HEK293T (cell line): ENCODE measurements at regions not wholly inside any gene's neighbourhood (a gene's known extent, or its start where the extent isn't known, plus 50 kb on each side); places are given as distances from the start of the nearest gene placed in this dataset.

ENCODE experiments used
- ARNT ChIP-seq: fragments of 450-650 bp; IDR thresholded peaks from 2 replicates; pipeline ENCODE4 v1.6.1; 2017; ENCODE audit warnings: mild to moderate bottlenecking
- SP1 ChIP-seq: fragments of 450-650 bp; IDR thresholded peaks from 2 replicates; pipeline ENCODE4 v1.6.1; 2017

DNA sequence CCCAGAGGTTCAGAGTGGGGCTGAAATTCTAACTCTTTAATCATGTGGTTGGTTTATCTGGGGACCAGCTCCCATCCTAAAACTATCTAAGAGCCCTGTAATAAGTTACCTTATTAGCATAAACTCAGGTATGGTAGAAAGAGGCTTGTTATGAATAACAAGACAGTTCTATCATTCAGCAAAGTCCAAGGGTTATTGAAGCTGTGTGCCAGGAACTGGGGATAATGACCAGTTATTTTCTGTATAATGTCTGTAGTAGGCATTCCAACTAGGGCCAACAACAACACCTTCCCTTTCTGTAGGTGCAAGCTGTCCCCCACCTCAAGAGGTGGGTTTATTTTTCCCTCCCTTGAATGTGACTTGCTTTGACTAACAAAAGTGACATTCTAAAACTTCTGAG, 170.1 kb downstream of the CD83 start:
- TF ChIP-seq SP1 = no peak
- TF ChIP-seq ARNT = no peak
